Superior temporal gyrus (tissue), 1 donor: ENCODE measurements at regions not wholly inside any gene's neighbourhood (a gene's known extent, or its start where the extent isn't known, plus 50 kb on each side); places are given as distances from the start of the nearest gene placed in this dataset.

ENCODE experiments used
- DNase-seq: peaks from one replicate; pipeline ENCODE4 v3.0.0-alpha.2; 2016; ENCODE audit errors: extremely low spot score

DNA sequence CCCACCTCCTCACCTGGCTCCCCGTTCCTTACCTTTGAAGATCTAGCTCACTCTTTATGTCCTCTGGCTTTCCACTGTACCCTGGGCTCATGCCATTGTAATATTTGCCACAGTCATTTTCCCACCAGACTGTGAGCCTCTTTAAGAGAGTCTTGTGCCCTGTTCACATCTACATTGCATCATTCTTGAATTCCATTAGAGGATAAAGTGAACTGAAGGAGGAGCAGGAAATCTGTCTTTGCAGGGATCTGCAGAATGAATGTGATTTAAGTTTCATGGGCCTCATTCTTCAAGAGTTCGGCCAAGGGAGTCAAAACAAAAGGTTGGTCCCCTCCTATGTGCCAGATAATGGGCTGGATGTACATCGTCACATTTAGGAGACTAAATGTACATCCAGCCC is 272.6 kb upstream of the CITED2 start:
- DNase-seq, result no peak

DNA sequence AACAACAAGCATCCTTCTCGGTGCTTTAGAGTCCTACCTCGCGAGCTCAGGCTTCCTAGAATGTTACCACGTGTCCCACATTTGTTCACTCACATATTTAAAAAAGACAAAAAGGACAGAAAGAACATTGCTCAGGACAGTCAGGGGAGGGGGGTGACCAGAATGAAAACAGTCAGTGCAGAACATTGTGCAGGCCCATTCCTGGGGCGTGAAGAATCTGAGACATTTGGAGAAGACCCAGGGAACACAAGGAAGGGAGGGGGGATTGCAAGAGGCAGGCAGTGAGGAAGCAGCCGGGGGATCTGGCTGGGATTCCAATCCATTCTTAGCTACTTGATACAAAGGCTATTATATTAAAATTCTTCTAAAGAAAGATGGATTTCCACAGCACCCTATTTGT is 270.4 kb upstream of the CITED2 start:
- DNase-seq, result no peak

GRCh38 chr6:139643986-139644385 is 269.5 kb upstream of the CITED2 start:
- no peak for DNase-seq

- DNase-seq, result no peak
Measured at GRCh38 chr6:139642346-139642745, 267.9 kb upstream of the CITED2 start.

- DNase-seq, result no peak
Measured at GRCh38 chr6:139641376-139641775, 266.9 kb upstream of the CITED2 start.

DNA sequence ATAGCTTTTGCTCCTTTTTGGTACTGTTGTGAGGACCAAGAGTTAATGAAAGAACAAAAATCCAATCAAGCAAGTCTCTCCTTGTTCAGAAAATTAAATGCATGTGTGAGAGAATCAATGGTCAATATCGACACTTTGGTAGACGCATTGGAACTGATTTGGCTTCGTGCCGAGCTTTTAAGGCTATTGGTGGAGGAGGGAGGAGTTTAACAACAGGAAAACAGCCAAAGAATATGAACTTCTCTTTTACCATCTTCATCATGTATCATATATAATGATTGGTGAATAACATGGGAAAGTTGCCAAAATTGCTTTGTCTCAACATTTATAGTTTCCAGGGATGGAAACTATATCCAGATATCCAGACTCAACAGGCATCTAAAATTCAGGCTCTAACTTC is 266.5 kb upstream of the CITED2 start:
- no peak for DNase-seq

GRCh38 chr6:139640448-139640847 is 266.0 kb upstream of the CITED2 start:
- DNase-seq, result no peak

GRCh38 chr6:139639507-139639906 is 265.1 kb upstream of the CITED2 start:
- no peak for DNase-seq

DNA sequence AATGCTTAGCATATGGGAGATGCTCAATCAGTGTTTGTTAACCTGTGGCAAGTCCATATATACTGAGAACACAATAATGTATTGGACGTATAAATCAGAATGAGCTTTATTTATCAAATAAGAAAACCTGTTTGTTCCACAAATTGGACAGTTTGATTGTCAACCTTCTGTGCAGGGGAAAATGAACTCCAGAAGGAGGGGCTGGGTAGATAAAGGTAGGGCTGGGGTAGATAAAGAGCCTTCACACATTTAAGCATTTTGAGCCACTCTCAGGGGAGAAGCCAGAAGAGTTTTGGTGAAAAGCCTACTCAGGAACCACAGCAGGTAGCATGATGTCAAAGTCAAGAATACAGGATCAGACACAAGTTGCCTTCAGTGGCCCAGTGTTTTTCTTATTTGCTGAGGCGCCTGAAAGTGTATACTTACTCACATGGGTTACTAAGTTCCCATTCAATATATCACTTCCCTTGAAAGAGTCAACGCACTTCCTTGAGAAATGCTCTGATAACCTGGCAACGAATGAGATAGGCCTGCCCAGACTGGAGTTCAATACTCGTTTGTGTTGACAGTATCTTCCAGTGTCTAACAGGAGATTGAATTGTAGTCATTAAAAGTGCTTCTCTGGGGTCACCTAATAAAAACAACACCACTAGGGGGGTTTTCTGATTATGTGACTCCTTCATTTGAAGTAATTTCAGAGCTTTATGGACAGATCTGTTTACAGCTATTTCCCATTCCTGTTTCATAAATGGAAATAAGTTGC is 263.9 kb upstream of the CITED2 start:
- no peak for DNase-seq

DNA sequence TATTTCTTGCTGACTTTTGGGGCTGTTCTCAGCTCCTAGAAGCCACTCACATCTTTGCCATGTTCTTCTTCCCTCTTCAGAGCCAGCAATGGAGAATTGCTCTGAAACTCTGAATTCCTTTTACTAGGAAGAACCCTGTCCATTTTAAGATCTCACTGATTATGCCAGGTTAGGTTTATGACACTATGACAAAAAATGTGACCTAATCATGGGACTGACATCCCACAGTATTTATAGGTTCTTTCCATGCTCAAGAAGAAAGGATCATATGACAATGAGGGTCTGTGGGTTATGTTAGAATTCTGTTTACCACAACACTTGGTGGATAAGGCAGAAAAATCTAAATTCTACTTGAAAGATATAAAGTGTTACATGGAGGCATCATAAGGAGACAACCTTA is 263.3 kb upstream of the CITED2 start:
- DNase-seq, result no peak

- DNase-seq, result no peak
Measured at GRCh38 chr6:139636391-139636790, 261.9 kb upstream of the CITED2 start.

- DNase-seq, result no peak
Measured at GRCh38 chr6:139635401-139636130, 261.1 kb upstream of the CITED2 start.

DNA sequence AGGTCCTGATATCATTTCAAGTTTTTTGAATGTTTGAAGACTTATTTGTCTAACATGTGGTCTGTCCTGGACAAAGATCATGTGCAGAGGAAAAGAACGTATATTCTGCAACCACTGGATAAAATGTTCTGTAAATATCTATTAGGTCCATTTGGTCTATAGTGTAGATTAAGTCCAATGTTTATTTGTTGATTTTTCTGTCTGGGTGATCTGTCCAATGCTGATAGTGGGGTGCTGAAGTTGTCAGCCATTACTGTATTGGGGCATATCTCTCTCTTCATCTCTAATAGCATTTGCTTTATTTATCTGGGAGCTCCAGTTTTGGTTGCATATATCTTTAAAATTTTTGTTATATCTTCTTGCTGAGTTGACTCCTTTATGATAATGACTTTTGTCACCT is 258.4 kb upstream of the CITED2 start:
- DNase-seq, result no peak

DNA sequence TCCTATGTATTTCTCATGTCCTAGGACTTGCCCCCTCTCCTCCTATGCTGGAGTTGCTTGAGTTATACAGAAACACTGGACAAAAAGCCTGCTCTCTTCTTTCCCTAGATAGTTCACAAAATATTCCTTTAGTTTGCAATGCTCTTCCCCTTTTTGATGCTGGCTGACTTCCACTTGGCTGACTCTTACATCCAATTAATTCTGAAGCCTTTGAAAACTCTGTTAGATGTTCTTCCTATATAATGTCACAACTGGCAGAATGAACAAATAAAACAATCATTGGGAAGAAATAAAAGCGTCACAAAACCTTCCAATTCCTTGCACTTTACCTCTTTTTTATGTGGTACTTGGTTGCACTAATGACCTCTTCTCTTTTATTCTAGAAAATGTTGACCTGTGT is 253.8 kb upstream of the CITED2 start:
- DNase-seq, result no peak

- no peak for DNase-seq
Measured at GRCh38 chr6:139627091-139627490, 252.6 kb upstream of the CITED2 start.

GRCh38 chr6:139625998-139626975 is 251.8 kb upstream of the CITED2 start:
- DNase-seq, result no peak

GRCh38 chr6:139625081-139625939 is 250.9 kb upstream of the CITED2 start:
- DNase-seq, result no peak

- DNase-seq, result no peak
Measured at GRCh38 chr6:139623372-139623771, 248.9 kb upstream of the CITED2 start.

DNA sequence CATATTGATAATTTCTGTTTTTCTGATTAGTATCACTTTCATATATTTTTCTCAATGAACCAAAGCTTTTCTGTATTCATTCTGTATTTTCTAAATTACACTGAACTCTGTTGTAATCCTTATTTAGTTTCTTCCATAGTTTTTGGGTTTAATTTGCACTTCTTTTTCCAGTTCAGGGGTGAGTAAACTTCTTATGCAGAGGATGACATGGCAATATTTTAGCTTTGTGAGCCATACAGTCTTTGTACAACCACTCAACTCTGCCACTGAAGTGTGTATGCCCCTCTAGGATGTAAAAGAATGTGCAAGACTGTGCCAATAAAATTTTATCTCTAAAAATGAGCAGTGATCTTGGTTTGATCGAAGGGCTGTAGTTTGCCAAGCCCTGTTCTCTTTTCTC is 239.0 kb upstream of the CITED2 start:
- no peak for DNase-seq

DNA sequence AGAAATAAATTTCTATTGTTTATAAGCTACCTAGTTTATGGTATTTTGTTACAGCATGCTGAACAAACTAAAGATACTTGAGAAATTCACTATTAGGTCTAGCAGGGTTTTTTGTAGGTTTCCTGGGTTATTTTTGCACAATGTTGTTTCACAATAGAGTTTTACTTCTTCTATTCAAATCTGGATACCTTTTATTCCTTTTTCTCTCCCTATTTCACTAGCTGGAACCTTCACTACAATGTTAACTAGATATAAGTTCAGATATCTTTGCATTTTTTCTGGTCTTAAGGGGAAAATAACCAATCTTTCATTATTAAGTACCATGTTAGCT is 237.7 kb upstream of the CITED2 start:
- DNase-seq, result no peak

DNA sequence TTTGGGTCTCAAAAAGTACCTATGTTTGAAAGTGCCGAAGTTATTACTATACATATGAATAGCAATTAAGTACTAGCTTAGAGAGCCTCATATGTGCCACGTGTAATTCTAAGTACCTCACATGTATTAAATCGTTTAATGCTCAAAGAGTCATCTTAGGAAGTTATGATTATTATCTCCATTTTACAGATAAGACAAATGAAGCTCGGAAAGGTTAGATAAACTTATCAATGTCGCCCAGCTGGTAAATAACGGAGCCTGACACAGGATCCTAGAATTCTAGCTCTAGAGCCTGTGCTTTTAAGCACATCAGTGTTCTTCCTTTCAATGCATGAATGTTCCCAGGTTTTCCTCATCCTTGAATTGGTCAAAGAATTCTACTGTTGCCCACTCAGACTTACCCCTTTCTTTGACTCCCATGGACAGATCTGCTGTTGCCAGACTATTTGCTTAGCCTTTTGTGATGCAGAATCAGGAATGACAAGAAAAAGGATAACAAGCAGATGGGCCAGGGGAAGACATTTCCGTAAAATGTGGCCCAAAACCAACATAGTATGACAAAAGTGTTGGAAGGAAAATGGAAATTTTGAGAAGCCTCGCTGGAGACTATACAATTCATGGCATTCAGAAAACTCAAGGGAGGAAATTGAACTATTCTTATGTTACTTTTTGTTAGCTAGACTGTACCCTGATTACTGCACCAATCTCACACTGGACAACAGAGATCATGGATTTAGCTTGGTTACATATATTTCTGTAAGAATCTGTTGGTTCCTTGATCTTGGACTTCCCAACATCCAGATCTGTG is 237.1 kb upstream of the CITED2 start:
- no peak for DNase-seq
